22Rv1 (cell line): ENCODE measurements at regions not wholly inside any gene's neighbourhood (a gene's known extent, or its start where the extent isn't known, plus 50 kb on each side); places are given as distances from the start of the nearest gene placed in this dataset.

Experiments used
- CTCF ChIP-seq: fragments of 450-650 bp; IDR thresholded peaks from 2 replicates; pipeline ENCODE4 v1.5.1; 2017; ENCODE audit warnings: mild to moderate bottlenecking
- ZFX ChIP-seq: fragments of 450-650 bp; IDR thresholded peaks from 2 replicates; pipeline ENCODE4 v1.6.1; 2017; ENCODE audit warnings: antibody characterized with exemption, borderline replicate concordance

- no peak for TF ChIP-seq CTCF
- TF ChIP-seq ZFX = no peak
These were observed 159.3 kb upstream of the VCX3A start for GRCh38 chrX:6694221-6694620.
